GM12865 (cell line): ENCODE measurements at regions not wholly inside any gene's neighbourhood (a gene's known extent, or its start where the extent isn't known, plus 50 kb on each side); places are given as distances from the start of the nearest gene placed in this dataset.

Experiments
- DNase-seq: peaks from one replicate; pipeline ENCODE4 v3.0.0; 2010; ENCODE audit warnings: low read depth
- H3K4me3 ChIP-seq: 2 replicates; pipeline ENCODE4 v1.5.1; 2011; ENCODE audit warnings: mild to moderate bottlenecking, low read depth, low read length, control low read depth
- TF ChIP-seq, protein P1 (sequence below): IDR thresholded peaks from 2 replicates; pipeline ENCODE4 v1.5.1; 2011; ENCODE audit warnings: low read length, control low read depth, low read depth, inconsistent platforms; ENCODE audit not compliant: insufficient read depth; ENCODE audit errors: missing control alignments

DNA sequence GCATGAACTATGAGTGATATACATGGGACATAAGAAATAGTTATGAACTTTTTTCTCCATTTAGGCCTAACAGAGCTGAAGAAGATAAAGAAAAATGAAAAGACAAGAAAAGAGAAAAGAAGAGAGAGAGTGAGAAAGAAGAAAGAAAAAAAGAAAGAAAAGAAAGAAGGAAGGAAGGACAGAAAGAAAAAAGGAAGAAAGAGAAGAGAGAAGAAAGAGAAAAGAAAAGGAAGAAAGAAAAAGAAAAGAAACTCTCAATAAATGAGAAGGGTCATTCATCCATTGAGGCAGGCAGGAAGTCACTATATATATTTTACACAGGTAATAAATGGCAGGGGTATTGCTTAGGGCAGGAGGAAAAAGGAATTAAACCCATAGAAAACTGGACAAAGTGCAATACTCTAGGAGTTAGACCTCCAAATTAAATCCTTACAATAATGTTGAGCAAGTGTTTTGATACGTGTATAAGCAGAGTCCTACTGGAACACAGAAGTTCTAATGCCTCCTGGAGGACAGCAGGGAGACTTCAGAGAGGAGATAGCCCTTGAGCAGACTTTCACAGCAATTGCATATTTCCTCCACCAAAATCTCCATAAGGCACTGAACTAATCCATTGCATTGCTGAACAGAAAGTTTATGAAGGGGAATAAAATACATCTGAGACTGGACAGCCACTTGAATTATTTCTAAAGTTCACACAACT lies 86.4 kb upstream of the TENT5A start:
- H3K4me3 ChIP-seq = no peak overlapping the region
- DNase-seq = no peak
- TF ChIP-seq, protein P1, sequence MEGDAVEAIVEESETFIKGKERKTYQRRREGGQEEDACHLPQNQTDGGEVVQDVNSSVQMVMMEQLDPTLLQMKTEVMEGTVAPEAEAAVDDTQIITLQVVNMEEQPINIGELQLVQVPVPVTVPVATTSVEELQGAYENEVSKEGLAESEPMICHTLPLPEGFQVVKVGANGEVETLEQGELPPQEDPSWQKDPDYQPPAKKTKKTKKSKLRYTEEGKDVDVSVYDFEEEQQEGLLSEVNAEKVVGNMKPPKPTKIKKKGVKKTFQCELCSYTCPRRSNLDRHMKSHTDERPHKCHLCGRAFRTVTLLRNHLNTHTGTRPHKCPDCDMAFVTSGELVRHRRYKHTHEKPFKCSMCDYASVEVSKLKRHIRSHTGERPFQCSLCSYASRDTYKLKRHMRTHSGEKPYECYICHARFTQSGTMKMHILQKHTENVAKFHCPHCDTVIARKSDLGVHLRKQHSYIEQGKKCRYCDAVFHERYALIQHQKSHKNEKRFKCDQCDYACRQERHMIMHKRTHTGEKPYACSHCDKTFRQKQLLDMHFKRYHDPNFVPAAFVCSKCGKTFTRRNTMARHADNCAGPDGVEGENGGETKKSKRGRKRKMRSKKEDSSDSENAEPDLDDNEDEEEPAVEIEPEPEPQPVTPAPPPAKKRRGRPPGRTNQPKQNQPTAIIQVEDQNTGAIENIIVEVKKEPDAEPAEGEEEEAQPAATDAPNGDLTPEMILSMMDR = no peak

DNA sequence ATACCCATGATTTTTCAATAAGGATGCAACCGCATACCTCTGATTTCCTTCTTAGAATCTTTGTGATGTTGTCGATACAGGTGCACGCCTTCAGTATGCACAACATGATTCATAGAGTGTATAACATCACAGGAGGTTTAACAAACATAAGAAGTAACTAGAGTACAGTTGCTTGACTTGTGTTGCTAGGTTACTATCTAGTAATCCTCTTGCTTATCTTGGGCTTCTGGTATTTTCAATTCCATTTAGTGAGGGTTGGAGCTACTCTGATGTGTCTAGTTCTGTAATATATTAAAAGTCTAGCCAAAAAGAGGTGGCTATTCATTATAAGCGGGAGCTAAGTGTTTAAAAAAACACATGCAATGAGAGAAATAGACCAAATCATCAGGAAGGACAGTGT lies 85.5 kb upstream of the TENT5A start:
- TF ChIP-seq, protein P1 = no peak
- DNase-seq = no peak
- H3K4me3 ChIP-seq = no peak overlapping the region

DNA sequence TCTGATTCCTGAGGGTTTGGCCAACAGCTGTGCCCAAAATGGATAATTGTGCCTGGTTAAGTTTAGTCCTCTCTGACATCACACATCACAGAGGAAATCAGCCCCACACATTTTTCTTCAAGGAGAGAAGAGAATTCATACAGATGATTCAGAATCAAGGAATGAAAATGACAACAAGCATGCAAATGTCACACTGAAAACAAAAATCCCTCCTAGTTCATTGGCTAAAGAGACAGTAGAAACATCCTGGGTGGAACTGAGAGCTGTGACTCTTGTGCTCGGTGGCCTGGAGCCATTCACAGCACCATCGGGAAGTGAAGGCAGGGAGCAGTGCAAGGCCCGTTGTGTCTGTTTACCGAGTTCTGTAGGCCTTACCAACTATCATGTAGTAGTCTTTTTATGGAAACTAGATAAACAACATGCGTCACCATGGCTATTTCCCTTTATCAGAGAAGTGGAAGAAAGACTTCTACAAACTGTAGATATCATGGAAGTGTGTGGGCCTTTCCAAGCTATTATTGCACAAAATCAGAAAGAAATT lies 81.7 kb upstream of the TENT5A start:
- no peak for DNase-seq
- TF ChIP-seq, protein P1 = no peak
- H3K4me3 ChIP-seq = no peak overlapping the region

DNA sequence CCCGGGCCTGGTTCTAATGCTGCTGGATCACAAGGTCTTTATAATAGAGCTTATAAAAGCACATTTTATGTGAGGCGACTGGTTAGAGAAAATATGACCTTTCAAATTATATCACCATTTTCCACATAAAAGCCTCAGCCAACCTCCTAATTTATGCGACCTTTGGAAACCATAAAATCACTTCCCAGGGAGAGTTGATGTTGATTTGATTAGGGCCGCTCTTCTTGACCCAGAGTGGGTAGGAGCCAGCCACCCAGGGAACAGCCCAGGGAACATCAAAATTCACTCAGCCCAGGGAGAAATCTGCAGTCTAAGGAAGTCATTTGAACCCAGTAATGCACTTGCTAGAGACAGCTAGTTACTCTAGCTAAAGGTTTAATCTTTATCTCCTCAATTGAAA lies 79.8 kb upstream of the TENT5A start:
- TF ChIP-seq, protein P1 = no peak

DNA sequence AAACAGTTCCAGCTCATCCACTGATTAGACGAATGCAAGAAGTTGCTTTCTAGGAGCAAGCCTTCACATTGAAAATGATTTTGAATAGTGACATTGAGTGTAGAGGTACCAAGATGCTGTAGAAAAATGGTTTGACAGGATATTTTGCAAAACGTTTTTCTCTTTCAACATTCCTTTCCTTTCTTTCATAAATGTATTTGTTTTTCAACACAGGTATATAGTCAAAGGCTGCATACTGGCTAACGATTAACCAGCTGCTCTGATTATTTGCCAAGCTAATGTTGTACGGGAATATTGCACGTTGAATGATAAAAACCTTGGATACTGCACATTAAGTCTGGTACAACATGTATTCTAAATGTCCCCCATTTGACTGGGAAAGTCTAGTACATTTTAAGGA lies 78.8 kb upstream of the TENT5A start:
- no peak for DNase-seq
- TF ChIP-seq, protein P1 = no peak
- H3K4me3 ChIP-seq = no peak overlapping the region

More for the DNA sequence above, 79.8 kb upstream of the TENT5A start:
- no peak for DNase-seq
- no peak overlapping the region for H3K4me3 ChIP-seq

DNA sequence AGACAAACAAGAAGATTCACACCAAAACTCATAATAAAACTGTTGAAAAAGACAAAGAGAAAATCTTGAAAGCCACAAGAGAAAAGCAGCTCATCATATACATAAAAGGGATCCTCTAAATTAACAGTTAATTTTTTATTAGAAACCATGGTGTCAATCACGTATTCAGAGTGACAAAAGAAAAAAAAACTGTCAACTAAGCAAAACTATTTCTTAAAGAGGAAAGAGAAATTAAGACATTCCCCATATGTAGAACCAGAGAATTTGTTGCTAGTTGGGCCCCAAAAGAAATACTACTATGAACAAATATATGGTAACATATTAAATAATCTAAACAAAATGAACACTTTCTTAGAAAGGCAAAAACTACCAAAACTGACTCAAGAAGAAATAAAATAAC lies 74.3 kb upstream of the TENT5A start:
- no peak for DNase-seq
- TF ChIP-seq, protein P1 = no peak
- H3K4me3 ChIP-seq = no peak overlapping the region

DNA sequence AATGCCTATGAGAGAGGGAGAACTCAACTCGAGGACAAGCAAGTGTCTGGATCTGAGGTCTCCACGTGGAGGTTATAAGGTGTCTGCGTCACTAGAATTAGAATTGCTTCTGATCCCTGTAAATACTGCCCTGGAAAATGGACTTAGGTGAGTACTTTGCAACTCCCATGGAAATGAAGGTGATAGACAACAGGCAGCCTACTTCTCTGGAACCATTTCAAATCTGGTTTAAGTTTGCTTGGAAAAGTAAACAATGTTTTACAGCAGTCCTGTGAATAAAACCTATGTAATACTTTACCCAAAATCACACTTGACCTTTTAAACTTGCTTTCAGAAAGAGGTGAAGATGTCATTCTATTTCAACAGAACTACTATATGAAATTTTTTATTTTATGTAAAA lies 70.1 kb upstream of the TENT5A start:
- TF ChIP-seq, protein P1 = no peak
- no peak for DNase-seq
- H3K4me3 ChIP-seq = no peak overlapping the region
